D721Med (cell line): ENCODE measurements at regions not wholly inside any gene's neighbourhood (a gene's known extent, or its start where the extent isn't known, plus 50 kb on each side); places are given as distances from the start of the nearest gene placed in this dataset.
"Not testable (repeated sequence)": the region's sequence is repeated elsewhere in the genome, so short reads cannot be mapped to it uniquely, and the experiment has no call there.

Experiments
- DNase-seq: peaks from one replicate; pipeline ENCODE4 v3.0.0; 2011; ENCODE audit warnings: low spot score; ENCODE audit not compliant: insufficient read length
- FAIRE-seq: peaks from 2 replicates; lab custom pipeline; 2011; peaks lifted over from hg19 to GRCh38; lab: Jason Lieb, UNC
- TF ChIP-seq, protein P1 (sequence below): IDR thresholded peaks from 2 replicates; pipeline ENCODE4 v1.5.1; 2012; ENCODE audit warnings: mild to moderate bottlenecking, control low read depth; ENCODE audit not compliant: insufficient read depth; ENCODE audit errors: missing control alignments

DNA sequence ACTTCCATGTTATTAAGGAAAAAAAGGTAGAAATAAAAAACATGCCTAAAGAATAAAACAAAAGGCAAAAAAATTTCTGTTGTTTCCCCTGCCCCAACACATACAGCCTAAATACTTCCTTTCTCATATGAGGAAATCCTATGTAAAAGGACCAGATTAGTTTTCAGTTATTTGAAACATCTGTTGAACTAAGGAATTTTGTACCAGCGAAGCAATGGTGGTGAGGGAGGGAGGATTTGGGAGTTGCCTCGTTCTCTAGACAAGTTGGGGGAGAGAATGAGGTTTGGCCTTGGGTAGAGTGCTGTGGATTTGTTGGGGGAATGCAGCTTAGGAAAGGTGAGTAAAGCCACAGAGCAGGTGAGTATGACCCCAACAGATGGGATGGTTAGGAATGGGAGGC, 141.5 kb upstream of the RFLNA start:
- DNase-seq (no peak), FAIRE-seq (no peak)
- TF ChIP-seq, protein P1, sequence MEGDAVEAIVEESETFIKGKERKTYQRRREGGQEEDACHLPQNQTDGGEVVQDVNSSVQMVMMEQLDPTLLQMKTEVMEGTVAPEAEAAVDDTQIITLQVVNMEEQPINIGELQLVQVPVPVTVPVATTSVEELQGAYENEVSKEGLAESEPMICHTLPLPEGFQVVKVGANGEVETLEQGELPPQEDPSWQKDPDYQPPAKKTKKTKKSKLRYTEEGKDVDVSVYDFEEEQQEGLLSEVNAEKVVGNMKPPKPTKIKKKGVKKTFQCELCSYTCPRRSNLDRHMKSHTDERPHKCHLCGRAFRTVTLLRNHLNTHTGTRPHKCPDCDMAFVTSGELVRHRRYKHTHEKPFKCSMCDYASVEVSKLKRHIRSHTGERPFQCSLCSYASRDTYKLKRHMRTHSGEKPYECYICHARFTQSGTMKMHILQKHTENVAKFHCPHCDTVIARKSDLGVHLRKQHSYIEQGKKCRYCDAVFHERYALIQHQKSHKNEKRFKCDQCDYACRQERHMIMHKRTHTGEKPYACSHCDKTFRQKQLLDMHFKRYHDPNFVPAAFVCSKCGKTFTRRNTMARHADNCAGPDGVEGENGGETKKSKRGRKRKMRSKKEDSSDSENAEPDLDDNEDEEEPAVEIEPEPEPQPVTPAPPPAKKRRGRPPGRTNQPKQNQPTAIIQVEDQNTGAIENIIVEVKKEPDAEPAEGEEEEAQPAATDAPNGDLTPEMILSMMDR = no peak

DNA sequence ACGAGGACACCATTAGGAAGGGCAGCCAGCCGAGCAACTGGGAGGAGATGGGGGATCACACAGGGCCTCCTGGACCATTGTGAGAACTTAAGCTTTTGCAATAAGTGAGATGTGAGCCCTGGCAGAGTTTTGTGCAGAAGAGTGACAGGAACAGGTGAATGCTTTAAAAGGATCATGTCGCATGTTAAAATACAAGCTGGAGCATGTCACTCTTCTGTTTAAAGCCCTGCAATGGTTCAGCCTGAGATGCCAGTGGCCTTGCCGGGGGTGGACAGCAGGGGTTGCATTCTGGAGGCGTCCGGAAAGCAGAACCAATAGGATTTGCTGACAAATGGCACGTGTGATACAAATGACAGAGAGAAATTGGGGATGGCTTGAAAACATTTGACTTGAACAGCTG, 137.5 kb upstream of the RFLNA start:
- FAIRE-seq (no peak), DNase-seq (no peak)
- TF ChIP-seq, protein P1 = no peak

DNA sequence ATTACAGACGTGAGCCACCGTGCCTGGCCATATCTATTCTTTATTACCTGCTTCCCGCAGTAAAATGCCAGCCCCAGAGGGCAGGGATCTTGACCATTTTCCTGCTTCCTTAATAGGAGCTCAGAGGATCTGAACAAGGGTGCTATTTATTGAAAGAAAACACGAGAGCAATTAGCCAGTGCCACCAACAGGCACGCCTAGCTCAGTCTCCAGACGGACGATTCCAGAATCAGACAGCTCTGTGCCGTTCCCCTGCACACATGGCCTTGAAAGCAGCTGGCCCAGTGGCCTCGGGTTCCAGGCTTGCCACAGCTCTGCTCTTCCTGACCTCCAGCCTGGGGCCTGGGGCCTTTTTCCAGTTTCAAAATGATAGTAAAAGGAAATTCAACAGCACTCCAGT, 135.2 kb upstream of the RFLNA start:
- TF ChIP-seq, protein P1 = no peak
- FAIRE-seq (no peak), DNase-seq (no peak)

DNA sequence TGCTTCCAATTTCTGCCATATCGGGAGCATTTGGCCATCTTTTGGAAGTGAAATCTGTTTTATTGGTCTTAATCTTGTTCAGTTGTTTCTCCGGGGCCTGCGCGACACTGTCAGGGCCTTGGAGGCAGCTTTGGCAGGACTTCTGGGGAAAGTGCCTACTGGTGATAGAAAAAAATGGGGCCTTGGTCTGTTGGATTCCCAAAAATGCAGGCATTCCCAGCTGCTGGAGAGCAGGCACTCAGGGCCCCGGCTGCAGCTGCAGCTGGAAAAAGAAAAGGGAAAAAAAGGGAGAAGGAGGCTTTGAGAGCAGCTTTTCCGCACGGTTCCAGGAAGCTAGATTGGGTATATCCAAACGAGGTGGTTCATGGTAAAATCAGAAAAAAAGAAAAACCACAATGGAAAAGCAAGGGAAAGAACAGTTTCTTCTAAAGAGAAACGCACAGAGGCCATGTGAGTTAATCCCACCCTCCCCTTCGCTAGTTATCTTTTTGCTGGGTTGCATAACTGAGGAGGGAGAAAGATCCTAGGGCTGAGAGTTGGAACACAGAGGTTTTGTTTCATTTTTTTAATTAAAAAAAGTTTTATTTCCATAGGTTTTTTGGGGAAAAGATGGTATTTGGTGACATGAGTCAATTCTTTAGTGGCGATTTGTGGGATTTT, 134.7 kb upstream of the RFLNA start:
- TF ChIP-seq, protein P1 = no peak
- no peak for DNase-seq
- FAIRE-seq = no peak

DNA sequence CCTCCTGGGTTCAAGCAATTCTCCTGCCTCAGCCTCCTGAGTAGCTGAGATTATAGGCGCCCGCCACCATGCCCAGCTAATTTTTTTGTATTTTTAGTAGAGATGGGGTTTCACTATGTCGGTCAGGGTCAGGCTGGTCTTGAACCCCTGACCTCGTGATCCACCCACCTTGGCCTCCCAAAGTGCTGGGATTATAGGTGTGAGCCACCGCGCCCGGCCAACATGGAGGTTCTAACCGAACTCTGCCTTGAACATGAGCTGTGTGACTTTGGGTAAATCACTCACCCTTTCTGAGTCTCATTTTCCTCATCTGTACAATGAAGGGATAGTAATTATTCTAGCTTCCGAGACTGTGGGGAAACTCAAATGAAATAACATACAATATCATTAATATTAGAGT, 133.5 kb upstream of the RFLNA start:
- not testable (repeated sequence) for DNase-seq, FAIRE-seq

DNA sequence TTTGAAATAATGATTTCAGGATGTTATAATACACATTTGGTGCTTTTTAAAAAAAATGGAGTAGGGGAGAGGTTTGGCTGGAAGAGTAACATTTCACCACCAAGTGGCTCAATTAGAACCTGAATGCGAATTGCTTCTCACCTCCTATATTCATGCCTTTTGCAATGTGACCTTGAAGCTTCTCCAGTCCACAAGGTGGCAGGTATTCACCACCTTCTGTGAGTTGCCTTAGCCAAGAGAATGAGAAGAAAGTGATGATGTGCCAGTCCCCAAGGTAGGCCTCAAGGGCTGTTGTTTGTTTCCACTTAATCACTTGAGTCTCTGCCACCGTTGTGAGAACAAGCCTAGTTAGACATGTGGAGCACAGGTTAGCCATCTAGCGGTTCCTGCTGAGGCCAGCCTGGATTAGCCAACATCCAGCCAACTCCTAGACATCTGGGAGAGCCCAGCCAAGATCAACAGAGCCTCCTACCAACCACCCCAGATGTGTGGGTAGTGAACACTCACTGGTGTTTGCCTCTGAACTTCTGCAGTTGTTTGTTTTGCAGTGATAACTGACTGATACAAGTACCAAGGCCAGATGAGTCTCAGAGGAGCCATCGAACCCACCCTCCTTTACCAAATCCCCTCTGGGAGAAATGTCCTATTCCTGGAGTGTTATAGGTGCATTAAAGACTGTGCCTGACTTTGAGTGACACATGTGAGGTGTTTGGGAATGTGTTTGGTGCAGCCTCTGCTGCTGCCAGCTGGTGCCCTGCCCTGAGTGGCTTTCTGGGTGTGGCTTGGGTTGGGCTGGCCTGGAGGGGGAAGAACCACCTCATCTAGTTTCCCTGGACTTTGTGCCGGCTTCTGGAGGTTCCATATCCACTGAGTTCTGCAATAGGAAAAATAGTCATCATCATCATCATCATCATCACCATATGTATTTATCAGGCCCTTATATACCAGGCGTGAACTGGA, 132.5 kb upstream of the RFLNA start:
- FAIRE-seq (no peak), DNase-seq (no peak)
- TF ChIP-seq, protein P1 = peak; percentile 30

DNA sequence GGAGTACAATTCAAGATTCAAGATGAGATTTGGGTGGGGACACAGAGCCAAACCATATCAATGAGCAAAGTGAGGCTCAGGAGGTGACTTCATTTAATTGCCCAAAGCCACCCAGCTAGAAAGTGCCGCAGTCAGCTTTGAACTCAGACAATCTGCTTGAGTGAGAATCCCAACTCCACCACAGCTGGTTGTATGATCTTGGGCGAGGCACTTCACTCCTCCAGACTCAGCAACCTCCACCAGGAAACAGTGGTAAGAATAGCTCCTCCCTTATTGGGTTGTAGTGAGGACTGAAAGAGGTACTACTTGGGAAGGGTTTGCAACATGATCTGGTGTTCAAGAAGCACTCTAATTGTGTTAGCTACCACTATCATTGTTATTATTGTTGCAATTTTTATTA, 129.2 kb upstream of the RFLNA start:
- TF ChIP-seq, protein P1 = no peak
- no peak for FAIRE-seq
- no peak for DNase-seq
